ENCODE measurements at regions not wholly inside any gene's neighbourhood (a gene's known extent, or its start where the extent isn't known, plus 50 kb on each side); places are given as distances from the start of the nearest gene placed in this dataset.

DNA sequence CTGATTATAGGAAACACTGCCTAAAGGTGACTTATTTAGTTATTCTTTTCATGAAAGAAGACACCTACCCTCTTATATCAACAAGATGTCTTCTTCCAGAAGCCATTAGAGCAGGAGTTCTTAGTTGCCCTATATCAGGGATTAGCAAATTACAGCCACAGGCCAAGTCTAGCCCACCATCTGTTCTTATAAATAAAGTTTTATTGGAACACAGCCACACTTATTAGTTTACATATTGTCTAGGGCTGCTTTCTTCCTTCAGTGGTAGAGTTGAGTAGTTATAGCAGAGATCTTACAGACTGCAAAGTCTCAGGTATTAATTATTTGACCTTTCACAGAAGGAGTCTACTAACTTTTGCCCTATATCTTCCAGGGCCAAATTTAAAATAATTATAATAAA lies 157.2 kb upstream of the NOCT start:
- no peaks in the 10 kb centered on the region for H3K36me3 ChIP-seq
- no peaks in the 10 kb centered on the region for H3K27me3 ChIP-seq
- H3K4me3 ChIP-seq = no peak overlapping the region
- H3K4me1 ChIP-seq (ENCODE audit: insufficient read depth) = no peaks in the 10 kb centered on the region
- no peak overlapping the region for H3K27ac ChIP-seq
- no peak for DNase-seq
- no peaks in the 10 kb centered on the region for H3K9me3 ChIP-seq
- TF ChIP-seq EP300 (IDR thresholded peaks at IDR 0.05) = no peak
- TF ChIP-seq, protein P1, sequence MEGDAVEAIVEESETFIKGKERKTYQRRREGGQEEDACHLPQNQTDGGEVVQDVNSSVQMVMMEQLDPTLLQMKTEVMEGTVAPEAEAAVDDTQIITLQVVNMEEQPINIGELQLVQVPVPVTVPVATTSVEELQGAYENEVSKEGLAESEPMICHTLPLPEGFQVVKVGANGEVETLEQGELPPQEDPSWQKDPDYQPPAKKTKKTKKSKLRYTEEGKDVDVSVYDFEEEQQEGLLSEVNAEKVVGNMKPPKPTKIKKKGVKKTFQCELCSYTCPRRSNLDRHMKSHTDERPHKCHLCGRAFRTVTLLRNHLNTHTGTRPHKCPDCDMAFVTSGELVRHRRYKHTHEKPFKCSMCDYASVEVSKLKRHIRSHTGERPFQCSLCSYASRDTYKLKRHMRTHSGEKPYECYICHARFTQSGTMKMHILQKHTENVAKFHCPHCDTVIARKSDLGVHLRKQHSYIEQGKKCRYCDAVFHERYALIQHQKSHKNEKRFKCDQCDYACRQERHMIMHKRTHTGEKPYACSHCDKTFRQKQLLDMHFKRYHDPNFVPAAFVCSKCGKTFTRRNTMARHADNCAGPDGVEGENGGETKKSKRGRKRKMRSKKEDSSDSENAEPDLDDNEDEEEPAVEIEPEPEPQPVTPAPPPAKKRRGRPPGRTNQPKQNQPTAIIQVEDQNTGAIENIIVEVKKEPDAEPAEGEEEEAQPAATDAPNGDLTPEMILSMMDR (IDR thresholded peaks at IDR 0.05) = no peak
- TF ChIP-seq POLR2A (IDR thresholded peaks at IDR 0.05) = no peak
- intact Hi-C loops (cut with DNase I) = no loop called here

DNA sequence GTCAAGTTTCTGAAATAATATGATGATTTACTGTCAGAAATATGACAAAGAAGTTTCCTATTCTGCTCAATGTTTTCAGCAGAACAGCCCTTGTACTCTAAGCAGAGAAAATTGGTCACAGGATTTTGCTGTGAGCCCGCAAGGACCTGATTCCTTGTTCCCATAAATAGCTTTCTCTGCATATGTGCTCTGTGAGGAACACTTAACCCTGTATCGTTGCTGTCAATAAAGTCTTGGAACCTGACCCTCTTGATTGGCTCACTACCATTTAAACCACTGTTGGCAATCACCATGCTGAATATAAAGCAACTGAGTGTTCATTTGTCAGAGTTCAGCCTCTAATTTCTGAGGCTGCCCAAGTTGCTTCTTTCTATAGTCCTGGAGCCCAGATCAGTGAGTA lies 158.2 kb upstream of the NOCT start:
- no peaks in the 10 kb centered on the region for H3K9me3 ChIP-seq
- 87 to 90% (median 88%) methylated on average over 2 of the region's 2 CpGs for WGBS, 3 donors
- no peaks in the 10 kb centered on the region for H3K27me3 ChIP-seq
- no peaks in the 10 kb centered on the region for H3K4me1 ChIP-seq (ENCODE audit: insufficient read depth)
- intact Hi-C loops (cut with DNase I) = no loop called here
- H3K36me3 ChIP-seq = no peaks in the 10 kb centered on the region
- TF ChIP-seq POLR2A (IDR thresholded peaks at IDR 0.05) = no peak
- TF ChIP-seq, protein P1 (IDR thresholded peaks at IDR 0.05) = no peak
- TF ChIP-seq EP300 (IDR thresholded peaks at IDR 0.05) = no peak
- DNase-seq = no peak
- H3K27ac ChIP-seq = no peak overlapping the region
- no peak overlapping the region for H3K4me3 ChIP-seq

DNA sequence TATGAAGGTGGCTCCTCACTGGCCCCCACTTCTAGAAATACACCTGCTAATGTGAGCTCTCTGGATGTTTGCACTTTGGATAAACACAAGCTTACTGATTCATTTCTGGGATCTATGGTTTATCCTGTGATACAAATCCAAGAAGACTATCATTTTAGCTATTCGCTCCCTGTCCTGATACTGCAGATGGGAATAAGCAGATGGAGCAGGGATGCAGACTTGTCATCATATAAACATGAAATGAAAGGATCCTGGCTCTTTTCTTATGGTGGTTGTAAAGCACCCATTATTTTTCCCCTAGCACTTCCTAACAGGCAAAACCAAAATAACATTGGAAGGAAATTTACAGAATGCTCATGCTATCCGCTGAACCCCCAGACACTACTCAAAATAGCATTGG lies 162.9 kb upstream of the NOCT start:
- no peak overlapping the region for H3K4me3 ChIP-seq
- H3K36me3 ChIP-seq = no peaks in the 10 kb centered on the region
- WGBS, 3 donors = 85 to 88% (median 87%) methylated on average over 2 of the region's 2 CpGs
- no peaks in the 10 kb centered on the region for H3K9me3 ChIP-seq
- no peaks in the 10 kb centered on the region for H3K4me1 ChIP-seq (ENCODE audit: insufficient read depth)
- DNase-seq = no peak
- no peaks in the 10 kb centered on the region for H3K27me3 ChIP-seq
- intact Hi-C loops (cut with DNase I) = no loop called here
- TF ChIP-seq, protein P1 (IDR thresholded peaks at IDR 0.05) = no peak
- TF ChIP-seq POLR2A (IDR thresholded peaks at IDR 0.05) = no peak
- no peak for TF ChIP-seq EP300 (IDR thresholded peaks at IDR 0.05)
- no peak overlapping the region for H3K27ac ChIP-seq

DNA sequence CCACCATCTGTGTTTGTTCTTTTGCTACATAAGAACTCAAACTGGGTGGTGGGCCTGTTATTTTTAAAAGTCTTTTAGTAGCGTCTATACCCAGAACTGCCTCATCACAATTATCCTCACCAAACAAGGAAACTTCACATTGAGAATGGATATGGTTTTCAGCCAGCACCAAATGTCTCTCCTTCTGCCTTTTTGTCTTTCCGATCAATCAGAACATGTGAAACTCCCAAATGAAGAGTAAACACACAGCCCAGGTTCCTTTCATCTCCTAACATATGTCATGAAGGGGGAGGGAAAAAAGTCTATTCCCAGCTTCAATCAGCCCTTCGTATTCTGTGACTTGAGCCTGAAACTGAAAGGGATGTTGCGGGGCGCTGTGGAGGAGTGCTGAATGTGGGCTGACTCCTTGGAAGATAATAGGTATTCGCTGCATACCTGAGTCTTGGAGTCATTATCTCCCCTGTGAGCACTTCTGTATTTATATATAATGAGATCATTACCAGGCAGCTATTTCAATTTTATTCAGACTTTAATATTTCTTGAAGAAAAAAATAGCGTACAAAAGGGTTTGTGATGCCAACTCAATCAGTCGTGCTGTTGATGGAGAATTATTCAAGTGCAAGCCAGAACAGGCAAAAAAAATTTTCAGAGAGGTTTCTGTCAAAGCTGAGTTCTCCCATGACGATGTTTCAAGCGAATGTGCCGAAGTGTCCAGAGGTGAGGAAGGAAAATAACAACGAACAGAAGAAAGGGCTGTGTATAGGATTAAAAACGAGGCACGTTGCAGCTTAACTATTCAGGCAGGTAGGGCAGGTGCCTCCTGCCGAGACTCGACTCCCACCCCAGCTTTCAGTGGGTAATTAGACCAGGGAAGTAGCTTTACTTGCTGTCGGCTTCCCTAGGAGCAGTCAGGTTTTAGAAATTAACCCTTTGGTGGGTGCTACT lies 163.9 kb upstream of the NOCT start:
- 5 to 7% (median 6%) methylated on average over 17 of the region's 17 CpGs for WGBS, 3 donors
- TF ChIP-seq EP300 (IDR thresholded peaks at IDR 0.05) (no peak), POLR2A (IDR thresholded peaks at IDR 0.05) (no peak)
- TF ChIP-seq, protein P1 (IDR thresholded peaks at IDR 0.05) = no peak
- Histone ChIP-seq H3K27ac (no peak overlapping the region), H3K4me3 (peak overlapping the region; percentile 5), H3K36me3 (no peaks in the 10 kb centered on the region), H3K9me3 (no peaks in the 10 kb centered on the region), H3K4me1 (ENCODE audit: insufficient read depth) (no peaks in the 10 kb centered on the region), H3K27me3 (no peaks in the 10 kb centered on the region)
- no peak for DNase-seq
- intact Hi-C loops (cut with DNase I) = no loop called here
